Suppressor macrophage treated with lipopolysaccharide for 1 hour (primary cell): ENCODE measurements at regions not wholly inside any gene's neighbourhood (a gene's known extent, or its start where the extent isn't known, plus 50 kb on each side); places are given as distances from the start of the nearest gene placed in this dataset.
A peak's percentile ranks its signal among the peaks of the same experiment; 100 is the strongest.

Source experiments
- DNase-seq, 3 donors: peaks; one replicate each; pipeline ENCODE4 v3.0.0-alpha.2; 2020 to 2022

DNA sequence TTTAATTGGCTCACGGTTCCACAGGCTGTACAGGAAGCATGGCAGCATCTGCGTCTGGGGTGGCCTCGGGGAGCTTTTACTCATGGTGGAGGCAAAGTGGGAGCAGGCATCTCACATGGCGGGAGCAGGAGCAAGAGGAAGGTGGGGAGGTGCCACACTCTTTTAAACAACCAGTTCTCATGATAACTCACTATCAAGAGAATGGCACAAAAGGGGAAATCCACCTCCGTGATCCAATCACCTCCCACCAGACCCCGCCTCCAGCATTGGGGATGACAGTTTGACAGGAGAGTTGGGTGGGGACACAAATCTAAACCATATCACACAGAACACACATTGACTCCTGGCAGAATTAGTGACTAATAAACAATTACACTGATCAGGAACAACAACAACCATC lies 68.6 kb upstream of the ACKR3 start:
- peak in 2 of 3 donors; percentile 26 to 34 for DNase-seq

DNA sequence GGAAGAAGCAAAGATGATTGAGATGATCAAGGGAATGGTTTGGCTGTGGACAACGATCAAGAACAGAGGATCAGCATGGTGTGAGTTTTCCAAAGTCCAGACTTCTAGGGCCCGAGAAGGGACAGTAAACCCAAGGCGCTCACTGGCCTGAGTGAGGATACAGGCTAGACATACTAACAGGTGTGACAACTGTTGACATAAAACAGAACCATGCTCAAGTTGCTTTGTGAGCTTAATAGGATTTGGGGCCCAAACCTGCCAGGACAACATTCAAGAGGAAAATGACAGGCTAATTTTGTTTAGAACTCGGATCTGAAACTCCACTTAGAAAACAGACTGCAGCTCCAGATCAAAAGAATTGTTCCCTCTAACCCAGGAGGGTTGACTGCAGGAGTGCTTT lies 68.1 kb upstream of the ACKR3 start:
- DNase-seq: no peak

GRCh38 chr2:236503100-236503499 lies 66.5 kb upstream of the ACKR3 start:
- DNase-seq: no peak

GRCh38 chr2:236503583-236503982 lies 66.0 kb upstream of the ACKR3 start:
- DNase-seq: no peak

DNA sequence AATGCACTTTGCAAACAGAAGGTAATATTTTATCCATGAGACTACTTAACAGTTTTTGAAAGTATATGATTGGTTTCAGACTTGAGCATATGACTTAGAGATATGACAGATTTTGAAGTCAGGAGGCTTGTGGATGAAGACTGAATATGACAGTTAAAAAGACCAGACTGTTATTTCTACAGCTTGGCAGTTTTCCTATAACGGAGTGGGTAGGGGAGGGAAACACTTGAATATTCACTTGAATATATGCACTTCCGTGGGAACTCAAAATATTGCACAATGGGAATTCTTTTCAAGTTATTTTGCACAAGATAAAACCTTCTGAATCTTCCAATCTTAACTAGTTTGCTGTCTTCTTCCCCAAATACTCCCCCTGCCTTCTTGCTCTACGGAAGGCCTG lies 64.6 kb upstream of the ACKR3 start:
- no peak for DNase-seq

DNA sequence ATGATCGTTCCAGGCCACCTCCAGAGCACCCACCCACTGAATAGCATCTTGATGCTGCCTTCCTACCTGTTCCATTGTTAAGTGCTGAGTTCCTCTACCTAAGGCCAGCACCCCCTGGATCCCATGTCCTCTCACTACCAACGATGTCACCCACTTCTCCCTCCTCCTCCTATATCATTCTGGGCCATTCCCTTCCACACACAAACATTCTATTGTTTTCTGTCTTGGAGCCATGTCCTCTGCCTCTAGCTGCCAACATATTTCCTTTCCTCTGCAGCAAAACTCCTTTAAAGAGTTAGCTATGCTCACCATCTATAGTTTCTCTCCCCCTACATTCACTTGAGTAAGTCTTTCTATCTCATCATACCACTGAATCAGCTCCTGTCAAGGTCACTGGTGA lies 64.0 kb upstream of the ACKR3 start:
- DNase-seq: no peak

DNA sequence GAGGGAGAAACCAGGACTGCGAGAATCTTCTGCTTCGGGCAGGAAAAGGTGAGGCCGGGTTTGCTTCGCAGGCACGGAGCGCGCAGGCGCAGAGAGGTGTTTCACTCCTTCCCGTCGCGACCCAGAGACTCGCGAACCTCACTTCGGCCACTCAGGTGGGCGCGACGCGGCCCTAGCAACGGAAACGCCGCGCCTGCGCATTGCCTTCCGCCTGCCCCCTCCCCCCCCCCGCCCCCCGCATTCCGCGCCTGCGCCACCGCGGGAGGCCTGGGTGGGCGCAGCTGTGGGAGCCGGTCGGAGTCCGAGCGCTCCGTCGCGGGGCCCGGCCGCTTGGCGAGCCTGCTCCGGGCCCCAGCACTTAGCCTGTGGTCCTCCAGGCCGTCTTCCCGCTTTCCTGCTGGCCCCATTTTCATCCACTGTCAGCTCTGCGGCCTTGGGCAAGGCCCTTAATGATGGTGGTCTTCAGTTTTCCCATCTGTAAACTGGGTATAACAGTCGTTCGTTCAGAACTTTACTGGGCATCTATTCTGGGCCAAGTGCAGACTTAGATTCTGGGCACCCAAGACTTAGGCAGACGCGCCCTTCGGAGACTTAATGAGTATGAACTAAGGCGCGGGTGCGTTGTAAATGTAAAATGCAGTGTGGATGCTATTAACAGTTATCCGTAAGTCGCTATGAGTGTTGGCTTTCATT lies 62.1 kb upstream of the ACKR3 start:
- peak in 2 of 3 donors; percentile 29 to 34 for DNase-seq

GRCh38 chr2:236508466-236508865 lies 61.2 kb upstream of the ACKR3 start:
- DNase-seq: no peak

DNA sequence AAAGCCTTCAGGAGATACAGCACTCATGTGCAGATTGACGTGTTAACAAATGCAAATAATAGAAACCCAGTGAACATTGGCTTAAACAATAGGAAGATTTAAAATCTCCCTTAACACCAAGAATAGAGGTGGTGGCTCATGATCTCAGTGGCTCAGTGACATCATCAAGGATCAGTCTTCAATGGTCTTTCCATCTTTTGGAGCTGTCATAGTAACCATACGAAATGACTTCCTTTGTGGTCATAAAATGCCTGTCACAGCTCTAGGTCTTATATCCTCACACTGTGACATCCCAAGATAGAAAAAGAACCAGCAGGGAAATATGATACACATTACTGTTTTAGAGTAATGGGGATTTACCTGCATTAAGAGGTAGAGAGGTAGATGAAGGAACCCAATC lies 59.6 kb upstream of the ACKR3 start:
- peak; percentile 17 to 44 (median 42) for DNase-seq

- no peak for DNase-seq
Measured at GRCh38 chr2:236511266-236511665, 58.4 kb upstream of the ACKR3 start.

DNA sequence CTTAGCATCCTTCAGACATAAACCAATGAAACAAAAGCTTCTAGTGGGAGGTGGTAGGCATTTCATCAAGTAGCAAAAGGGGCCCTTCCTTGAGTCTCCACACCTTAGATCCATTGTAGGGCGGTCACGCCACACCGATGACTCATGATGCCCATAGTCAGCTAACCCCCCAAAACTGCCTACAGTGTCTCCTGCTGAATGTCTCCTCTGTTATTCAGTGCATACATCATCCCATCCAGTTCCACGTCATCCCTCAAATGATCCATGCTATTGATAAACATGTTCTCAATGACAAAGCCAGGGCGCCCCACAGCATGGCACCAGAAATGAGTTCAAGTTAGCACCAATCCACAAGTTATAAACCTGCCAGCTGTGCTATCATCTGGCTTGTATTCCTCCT lies 57.4 kb upstream of the ACKR3 start:
- DNase-seq: no peak

DNA sequence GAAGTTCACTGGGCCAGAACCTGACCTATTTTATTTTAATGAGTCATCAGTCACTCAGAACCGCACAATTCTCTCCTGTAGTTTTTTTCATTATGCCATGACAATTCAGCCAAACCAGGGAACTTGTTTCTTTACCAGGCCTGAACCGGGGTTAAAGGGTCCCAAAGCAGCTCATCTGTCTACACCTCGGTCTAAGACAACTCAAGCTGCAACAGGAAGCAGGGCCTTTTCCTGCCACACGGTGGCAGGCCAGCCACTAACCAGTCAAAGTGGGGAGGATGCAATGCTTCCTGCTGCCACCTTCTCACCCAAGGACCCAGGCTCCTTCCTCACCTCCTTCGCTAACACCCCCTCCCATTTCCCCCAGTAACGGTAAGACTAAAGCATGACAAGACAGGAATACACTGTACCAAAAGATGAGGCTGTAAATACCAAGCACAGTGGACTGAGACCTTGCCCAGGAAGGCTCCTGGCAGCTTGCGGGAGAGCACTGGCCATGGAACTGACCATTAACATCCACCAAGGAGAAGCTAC lies 56.7 kb upstream of the ACKR3 start:
- DNase-seq: peak; percentile 63 to 75 (median 72)

- DNase-seq: no peak
Measured at GRCh38 chr2:236513956-236514355, 55.7 kb upstream of the ACKR3 start.

DNA sequence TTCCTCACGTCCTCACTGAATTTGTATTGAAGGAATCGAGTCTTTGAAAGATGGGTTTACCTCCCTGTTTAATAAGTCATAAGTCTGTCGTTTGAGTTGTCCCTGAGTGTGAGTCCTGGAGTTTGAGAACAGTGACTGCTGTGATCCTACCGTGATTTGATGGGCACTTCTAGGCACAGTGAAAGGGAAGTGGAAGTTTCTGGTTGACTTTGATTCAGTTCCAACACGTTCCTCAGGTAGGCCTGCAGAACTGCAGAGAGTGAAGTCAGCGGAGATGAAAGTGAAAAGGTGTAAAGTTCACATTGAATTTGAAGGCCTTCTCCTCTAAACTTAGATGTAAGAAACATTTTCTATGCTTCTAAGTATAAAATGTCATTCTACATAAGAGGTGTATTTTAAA lies 52.9 kb upstream of the ACKR3 start:
- DNase-seq: no peak

DNA sequence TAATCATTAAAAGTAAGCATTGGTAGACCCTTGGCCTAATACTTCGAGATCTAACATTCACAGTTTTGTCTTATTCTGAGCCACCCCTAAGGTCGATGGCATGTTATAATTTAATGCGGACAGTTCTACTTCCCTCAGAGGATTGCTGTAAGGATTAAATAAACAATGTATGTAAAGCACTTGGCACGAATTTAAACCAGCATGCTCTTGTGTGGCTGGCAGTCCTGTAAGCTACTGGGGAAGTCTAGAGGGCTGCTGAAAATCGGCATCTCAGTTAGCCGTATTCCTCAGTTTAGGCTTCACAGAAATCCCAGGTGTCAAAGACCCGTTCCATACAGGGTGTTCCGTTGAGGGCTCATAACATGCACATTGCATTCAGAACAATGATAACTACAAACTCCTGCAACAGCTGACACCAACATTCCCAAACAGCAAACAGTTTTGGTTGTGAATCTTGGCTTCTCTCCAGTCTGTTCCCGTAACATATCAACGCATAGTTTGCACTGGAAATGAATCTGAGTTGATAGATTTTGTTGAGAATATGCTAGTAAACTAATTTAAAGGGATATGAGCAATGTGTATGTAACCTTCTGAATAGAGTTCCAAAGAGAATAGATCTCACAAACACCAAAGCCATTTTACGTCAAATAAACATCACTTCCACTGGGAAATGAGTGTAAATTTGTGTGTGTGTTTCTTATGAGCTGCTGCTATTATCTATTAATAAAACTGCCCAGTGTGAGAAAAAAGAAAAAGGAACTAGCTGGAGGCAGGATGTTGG lies 52.2 kb upstream of the ACKR3 start:
- peak in 1 of 3 donors; percentile 29 for DNase-seq
